ENCODE measurements at regions not wholly inside any gene's neighbourhood (a gene's known extent, or its start where the extent isn't known, plus 50 kb on each side); places are given as distances from the start of the nearest gene placed in this dataset.

GRCh38 chr2:157940024-157940423, 63.9 kb upstream of the ACVR1 start (continued):
- TF ChIP-seq RXRA (IDR thresholded peaks at IDR 0.05; ENCODE audit: insufficient read depth, low read depth, low read length) = no peak

Measured in H1 (cell line).